ENCODE measurements at regions not wholly inside any gene's neighbourhood (a gene's known extent, or its start where the extent isn't known, plus 50 kb on each side); places are given as distances from the start of the nearest gene placed in this dataset.

GRCh38 chr15:48001393-48002039 is 119.3 kb upstream of the SLC24A5 start:
- TF ChIP-seq CREB5 (CRISPR knock-in tag; IDR thresholded peaks at IDR 0.05; ENCODE audit: low read depth) (no peak), ZFP30 (CRISPR knock-in tag; IDR thresholded peaks at IDR 0.05) (no peak), CSRNP3 (CRISPR knock-in tag; IDR thresholded peaks at IDR 0.05) (no peak), CSDC2 (CRISPR knock-in tag; IDR thresholded peaks at IDR 0.05) (no peak), GLIS3 (CRISPR knock-in tag; IDR thresholded peaks at IDR 0.05) (no peak), ZNF565 (CRISPR knock-in tag; conservative IDR thresholded peaks at IDR 0.05; ENCODE audit: low read depth) (no peak), POU6F1 (CRISPR knock-in tag; IDR thresholded peaks at IDR 0.05; ENCODE audit: borderline replicate concordance, low read depth) (no peak), ISL1 (CRISPR knock-in tag; IDR thresholded peaks at IDR 0.05) (no peak), PPARA (CRISPR knock-in tag; IDR thresholded peaks at IDR 0.05; ENCODE audit: borderline replicate concordance) (no peak), ZC3H10 (CRISPR knock-in tag; IDR thresholded peaks at IDR 0.05) (no peak), SNAI2 (CRISPR knock-in tag; IDR thresholded peaks at IDR 0.05) (no peak), BACH2 (CRISPR knock-in tag; IDR thresholded peaks at IDR 0.05; ENCODE audit: borderline replicate concordance) (no peak), ZFP3 (CRISPR knock-in tag; IDR thresholded peaks at IDR 0.05) (no peak), ZNF8 (CRISPR knock-in tag; IDR thresholded peaks at IDR 0.05) (no peak), ESRRG (CRISPR knock-in tag; IDR thresholded peaks at IDR 0.05) (no peak), PATZ1 (CRISPR knock-in tag; IDR thresholded peaks at IDR 0.05; ENCODE audit: borderline replicate concordance) (no peak), OSR1 (CRISPR knock-in tag; IDR thresholded peaks at IDR 0.05) (no peak), TCF4 (CRISPR knock-in tag; IDR thresholded peaks at IDR 0.05; ENCODE audit: borderline replicate concordance) (no peak), RARB (CRISPR knock-in tag; IDR thresholded peaks at IDR 0.05) (no peak), TSHZ2 (CRISPR knock-in tag; IDR thresholded peaks at IDR 0.05) (no peak)
- no peak for ATAC-seq

GRCh38 chr15:48002767-48003166 is 118.0 kb upstream of the SLC24A5 start:
- no peak for ATAC-seq
- TF ChIP-seq ZNF565 (CRISPR knock-in tag; conservative IDR thresholded peaks at IDR 0.05; ENCODE audit: low read depth) (no peak), TOX (CRISPR knock-in tag; IDR thresholded peaks at IDR 0.05; ENCODE audit: borderline replicate concordance) (no peak), CREB5 (CRISPR knock-in tag; IDR thresholded peaks at IDR 0.05; ENCODE audit: low read depth) (no peak), ESRRG (CRISPR knock-in tag; IDR thresholded peaks at IDR 0.05) (no peak), ZC3H10 (CRISPR knock-in tag; IDR thresholded peaks at IDR 0.05) (no peak), ZFP3 (CRISPR knock-in tag; IDR thresholded peaks at IDR 0.05) (no peak), ARNTL (CRISPR knock-in tag; IDR thresholded peaks at IDR 0.05; ENCODE audit: borderline replicate concordance, low read depth) (no peak), GLIS3 (CRISPR knock-in tag; IDR thresholded peaks at IDR 0.05) (no peak), TCF4 (CRISPR knock-in tag; IDR thresholded peaks at IDR 0.05; ENCODE audit: borderline replicate concordance) (no peak), POU6F1 (CRISPR knock-in tag; IDR thresholded peaks at IDR 0.05; ENCODE audit: borderline replicate concordance, low read depth) (no peak), RARB (CRISPR knock-in tag; IDR thresholded peaks at IDR 0.05) (no peak), OSR1 (CRISPR knock-in tag; IDR thresholded peaks at IDR 0.05) (no peak), ZNF8 (CRISPR knock-in tag; IDR thresholded peaks at IDR 0.05) (no peak), CSDC2 (CRISPR knock-in tag; IDR thresholded peaks at IDR 0.05) (no peak)

Measured in SK-N-SH treated with all-trans-retinoic acid at 6 μM for 48 hours (cell line).